Fibroblast of upper back skin (primary cell): ENCODE measurements at regions not wholly inside any gene's neighbourhood (a gene's known extent, or its start where the extent isn't known, plus 50 kb on each side); places are given as distances from the start of the nearest gene placed in this dataset.
A peak's percentile ranks its signal among the peaks of the same experiment; 100 is the strongest.

ENCODE experiments used
- DNase-seq: peaks from one replicate; pipeline ENCODE4 v3.0.0-alpha.2; 2013

GRCh38 chr12:3336606-3337311, 154.2 kb upstream of the PRMT8 start:
- DNase-seq: no peak

DNA sequence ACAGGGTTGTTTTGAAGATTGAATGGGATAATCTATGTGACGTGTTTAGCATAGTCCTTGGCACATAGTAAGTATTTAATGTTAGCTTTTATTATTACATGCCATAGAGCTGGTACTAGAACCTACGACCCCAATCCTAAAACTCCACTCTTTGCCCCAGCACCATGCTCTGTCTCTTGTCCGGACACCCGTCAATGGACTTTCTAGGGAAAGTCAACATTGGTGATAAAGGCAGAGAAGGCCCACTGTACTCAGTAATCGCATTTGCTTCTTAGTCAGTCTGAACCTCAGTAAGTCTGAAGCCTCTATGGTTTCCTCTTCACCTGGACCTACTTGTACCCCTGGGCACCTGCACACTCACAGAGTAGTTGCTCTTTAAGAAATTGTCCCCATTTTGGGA, 153.1 kb upstream of the PRMT8 start:
- no peak for DNase-seq

DNA sequence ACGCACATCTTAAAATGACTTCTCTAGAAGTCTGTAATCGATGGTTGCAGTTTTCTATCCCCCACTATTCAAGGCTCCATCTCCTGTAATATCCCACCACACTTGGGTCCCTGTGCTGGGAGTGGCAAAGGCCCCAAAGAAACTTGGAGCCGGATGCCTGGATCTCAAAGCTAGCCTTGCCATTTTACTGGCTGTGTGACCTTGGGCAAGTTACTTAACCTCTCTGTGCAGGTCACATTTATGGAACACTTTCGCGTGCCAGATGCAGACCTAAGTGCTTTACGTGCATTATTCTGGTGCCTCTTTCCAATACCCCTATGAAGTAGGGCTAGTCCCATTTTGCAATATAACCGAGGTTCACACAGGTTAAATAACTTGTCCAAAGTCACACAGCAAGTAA, 151.8 kb upstream of the PRMT8 start:
- no peak for DNase-seq

DNA sequence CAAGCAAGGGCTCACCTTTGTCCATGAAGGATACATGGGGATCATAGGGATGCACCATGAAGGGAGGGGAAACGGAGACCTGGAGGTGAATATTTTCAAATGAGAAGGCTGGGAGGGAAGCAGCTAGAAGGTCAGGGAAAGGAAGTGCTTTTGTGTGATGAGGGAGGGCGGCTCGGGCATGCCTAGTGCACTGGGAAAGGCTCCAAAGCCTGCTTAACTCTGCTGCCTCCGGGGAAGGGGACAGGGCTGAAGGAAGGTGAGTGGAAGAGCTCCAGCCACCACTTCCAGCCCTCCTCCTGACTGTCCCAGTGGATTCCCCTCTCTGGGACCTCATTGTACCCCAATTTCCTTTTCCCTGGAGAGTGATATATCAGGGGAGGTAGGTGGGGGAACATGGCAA, 149.4 kb upstream of the PRMT8 start:
- DNase-seq: no peak

DNA sequence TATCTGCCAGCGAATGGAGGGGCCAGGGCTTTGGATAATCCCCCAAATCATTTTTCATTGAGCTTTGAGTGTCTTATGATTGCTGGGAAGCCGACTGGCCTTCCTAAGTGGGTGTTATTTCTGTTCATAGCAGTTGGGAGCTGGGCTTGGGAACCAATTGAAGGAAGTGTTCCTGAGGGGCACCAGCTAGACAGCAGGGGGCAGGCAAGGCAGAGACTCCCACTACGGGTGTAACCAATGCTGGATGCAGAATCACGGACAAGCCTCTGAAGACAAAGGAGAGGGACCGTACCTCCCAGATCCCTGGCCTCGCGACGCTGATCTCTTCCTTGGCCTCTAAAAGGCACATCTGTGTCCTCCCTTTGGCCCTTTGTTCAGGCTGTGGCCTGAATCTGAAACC, 149.0 kb upstream of the PRMT8 start:
- peak; percentile 40 for DNase-seq

- DNase-seq: no peak
Observed at GRCh38 chr12:3348055-3348454, 142.9 kb upstream of the PRMT8 start.

- no peak for DNase-seq
Observed at GRCh38 chr12:3350432-3350831, 140.6 kb upstream of the PRMT8 start.

GRCh38 chr12:3351731-3352130, 139.3 kb upstream of the PRMT8 start:
- DNase-seq: no peak

- no peak for DNase-seq
Observed at GRCh38 chr12:3352230-3352629, 138.8 kb upstream of the PRMT8 start.

- no peak for DNase-seq
Observed at GRCh38 chr12:3353621-3354020, 137.4 kb upstream of the PRMT8 start.

DNA sequence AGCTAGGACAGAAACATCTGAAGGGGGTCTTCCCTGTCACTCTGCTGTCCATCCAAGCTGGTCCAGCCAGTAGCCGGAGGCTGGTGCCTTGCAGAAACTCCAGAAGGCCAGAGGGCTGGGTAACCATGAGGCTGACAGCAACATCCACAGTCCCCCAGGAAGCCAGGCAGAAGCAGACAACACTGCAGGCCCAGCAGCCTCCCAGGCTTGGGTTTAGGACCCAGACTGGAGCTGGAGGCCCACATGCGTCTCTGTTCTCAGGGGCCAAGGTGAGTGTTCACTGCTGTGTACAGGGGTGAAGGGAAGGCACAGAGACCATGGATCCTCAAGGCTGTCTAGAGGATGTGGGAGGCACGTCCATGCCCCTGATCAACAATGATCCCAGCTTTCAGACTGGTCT, 136.4 kb upstream of the PRMT8 start:
- DNase-seq: no peak

DNA sequence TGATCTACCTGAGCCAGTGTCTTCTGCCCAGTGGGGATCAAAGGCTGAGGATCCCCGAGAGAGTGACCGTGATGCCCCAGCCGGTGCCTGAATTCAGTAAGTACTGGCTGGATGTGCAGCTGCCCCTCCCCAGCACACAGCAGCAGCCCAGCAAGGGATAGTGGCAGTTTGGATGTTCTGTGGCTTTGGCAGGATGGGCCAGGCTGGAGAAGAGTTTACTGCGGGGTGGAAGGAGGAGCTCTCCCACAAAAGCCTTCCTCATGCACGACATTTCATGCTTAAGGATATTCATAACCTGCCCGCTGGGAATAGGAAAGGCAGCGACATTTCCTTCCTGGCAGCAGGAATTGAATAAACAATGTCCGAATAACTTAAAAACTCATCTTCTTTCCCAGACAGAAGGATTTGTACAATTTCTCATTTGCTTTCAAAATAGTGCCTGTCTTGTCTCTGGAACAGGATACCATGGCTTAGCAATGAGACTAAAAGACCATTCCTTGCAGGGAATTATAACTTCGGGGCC, 135.6 kb upstream of the PRMT8 start:
- DNase-seq: no peak

GRCh38 chr12:3357950-3358525, 133.0 kb upstream of the PRMT8 start:
- no peak for DNase-seq

DNA sequence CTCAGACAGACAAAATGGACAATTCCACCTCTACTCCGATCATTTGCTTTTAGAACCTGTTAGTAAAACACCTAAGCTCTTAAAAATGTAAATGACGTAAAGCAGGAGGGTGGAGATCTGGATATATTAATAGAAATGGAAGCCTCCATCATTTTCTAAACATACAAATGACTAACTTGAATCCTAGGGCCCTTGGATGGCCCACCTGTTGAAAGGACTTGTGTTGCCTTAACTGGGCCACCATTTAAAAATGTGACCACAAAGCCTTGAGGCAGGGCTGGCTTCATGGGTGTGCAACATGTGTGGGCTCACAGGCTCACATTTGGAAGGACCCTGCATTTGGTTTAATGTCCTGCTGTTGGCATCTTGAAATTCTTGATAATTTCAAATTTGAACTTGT, 131.5 kb upstream of the PRMT8 start:
- no peak for DNase-seq

DNA sequence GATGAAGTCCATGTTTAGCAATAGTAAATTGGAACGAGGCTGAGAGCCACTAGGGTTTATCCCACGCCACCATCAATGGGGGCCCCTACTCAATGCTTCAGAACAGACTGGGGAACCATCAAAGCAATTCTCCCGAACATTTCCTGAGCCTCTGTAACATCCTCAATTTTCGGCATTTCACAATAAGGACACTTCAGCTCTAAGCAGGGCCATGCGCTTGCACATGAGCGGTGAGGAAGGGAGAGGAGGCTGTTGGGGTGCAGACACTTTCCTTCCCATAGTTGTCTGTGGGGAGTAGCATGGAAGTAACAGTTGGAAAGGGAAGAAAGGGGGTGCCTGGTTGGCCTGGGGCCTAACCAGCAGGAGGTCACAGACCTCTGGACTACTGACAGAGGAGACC, 129.9 kb upstream of the PRMT8 start:
- DNase-seq: no peak

GRCh38 chr12:3362737-3363136, 128.3 kb upstream of the PRMT8 start:
- DNase-seq: no peak

DNA sequence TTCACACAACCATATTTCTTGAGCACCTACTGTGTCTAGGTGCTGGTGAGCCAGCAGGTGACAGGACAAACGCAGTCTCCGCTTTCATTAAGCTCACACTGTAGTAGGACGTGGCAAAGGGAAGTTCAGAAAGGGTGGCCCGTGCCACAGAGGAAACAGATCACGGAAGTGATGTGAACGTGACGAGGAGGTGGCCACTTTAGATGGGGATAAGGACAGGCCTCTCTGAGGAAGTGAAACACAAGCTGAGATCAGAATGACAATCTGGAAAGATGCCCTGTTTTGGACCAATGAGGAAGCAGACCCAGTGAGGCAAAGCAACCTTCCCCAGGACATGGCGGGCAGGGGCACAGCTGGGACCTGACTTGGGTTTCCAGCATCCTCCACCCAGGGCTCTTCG, 127.4 kb upstream of the PRMT8 start:
- DNase-seq: no peak

DNA sequence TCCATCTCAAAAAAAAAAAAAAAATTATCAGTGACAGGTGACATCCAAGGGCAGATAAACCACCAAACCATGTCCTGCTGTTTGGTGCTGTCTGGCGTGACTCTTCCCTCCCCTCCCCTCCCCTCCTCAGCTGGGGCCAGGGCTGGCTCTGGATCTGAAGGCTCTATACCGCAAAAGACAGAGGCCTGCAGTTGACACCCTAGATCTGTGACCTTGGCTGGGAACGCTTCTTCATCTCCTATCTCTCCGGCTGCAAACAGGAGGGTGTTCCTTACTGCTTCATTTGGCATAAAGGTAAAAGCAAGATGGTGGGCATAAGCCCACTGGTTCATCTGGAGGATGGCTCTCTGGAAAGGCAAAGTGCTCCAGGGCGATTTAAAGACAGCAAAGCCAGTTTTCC, 126.8 kb upstream of the PRMT8 start:
- DNase-seq: no peak

- no peak for DNase-seq
Observed at GRCh38 chr12:3364661-3365462, 126.1 kb upstream of the PRMT8 start.

DNA sequence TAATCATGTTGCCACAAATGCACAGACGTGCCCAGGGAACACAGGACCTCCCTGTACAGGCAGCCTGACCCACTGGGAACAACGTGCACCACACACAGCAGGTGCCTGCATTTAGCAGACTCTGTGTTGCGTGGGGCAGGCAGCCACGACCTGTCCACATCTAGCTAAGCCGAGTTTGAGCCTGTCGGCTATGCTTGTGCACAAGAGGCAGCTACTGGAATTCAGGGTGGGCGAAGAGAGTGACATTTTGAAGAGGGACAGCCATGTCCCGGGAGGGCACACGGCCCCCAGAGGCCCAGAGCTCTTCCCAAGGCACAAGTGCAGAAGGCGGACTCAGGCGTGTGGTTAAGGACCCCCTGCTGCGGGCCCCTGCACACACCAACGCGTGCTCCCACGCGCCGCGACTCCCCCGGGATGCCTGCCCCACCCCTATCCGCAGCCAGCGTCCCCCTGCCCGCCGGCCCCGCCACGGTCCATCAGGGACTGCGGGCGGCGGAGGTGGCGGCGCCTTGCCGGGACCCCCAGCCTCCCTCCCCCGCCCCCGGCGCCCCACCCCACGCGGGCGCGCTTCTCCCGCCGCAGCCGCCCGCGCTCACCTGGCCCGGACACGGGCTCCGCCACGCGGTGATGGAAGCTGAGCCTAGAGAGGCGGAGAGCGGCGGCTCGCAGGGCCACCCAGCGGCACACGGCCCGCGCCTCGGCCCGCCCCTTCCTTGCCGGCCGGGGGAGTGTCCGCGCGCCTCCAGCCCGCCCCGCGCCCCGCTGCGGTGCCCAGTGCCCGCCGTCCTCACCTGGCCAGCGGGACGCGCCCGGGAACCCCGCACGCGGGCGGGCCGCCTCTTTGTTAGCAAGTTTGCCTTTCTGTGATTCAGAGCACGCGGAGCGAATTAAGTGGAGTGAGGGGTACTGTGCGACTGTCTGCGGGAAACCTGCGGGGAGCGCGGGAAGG, 125.3 kb upstream of the PRMT8 start:
- DNase-seq: no peak

DNA sequence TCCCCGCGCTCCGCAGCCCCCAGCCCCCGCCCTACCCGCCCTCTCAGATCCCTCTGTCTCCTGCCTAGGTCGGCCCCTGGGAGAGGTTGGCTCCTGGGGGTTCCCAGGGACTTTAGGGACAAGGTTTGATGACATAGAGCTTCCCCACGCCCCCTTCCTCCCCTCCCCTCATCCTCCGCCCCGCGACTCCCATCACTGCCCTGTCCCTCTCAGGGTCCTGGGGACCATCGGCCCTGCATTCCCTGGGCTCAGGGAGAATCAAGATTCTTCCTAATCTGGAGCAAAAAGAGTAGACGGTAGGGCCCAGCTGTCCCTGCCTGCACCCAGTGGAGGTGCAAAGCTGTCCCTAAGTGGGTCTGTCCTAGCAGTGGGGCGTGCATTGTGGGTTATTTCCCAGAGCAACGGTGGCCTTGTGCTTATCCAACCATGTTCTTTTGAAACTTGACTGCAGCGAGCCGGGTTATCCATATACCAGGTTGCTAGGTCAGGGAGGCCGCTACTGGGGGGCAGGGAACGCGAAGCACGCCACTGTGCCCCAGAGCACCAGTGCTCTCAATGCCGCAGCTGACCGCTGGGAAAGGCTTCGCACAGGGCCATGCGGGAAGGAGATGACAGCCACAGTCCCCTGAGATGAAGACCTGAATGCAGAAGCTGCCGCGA, 124.4 kb upstream of the PRMT8 start:
- no peak for DNase-seq

DNA sequence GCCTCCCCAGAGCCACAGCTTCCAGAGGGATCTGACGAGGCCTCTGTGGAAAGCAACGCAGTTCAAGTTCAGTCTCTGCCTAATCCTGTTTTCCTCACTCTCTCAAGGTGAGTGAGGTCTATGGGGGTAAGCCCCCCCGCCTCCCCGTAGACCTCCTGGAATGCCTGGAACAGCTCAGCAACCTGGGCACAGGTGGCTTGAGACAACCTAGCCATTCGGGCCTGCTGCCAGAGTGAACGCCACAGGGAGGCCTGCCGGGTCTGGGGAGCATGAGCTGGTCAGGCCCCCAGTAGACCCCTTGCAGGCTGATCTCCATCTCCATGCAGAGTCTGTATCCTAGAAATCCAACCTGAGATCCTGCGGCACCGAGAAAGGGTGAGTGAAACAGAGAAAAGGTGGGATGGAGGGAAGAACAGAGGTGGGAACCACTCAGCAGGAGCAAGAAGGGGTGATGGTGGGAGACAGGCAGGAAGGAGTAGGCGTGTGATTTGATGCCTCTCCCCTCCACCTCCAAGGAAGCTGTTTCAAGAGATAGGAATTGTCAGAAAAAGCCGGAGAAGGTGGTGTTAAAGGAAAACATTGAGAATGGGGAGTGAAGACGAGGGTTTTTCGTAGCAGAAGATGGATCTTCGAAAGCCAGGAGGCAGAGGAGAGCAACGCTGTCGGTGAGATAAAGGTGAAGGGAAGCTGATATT, 123.1 kb upstream of the PRMT8 start:
- no peak for DNase-seq
